ENCODE measurements at regions not wholly inside any gene's neighbourhood (a gene's known extent, or its start where the extent isn't known, plus 50 kb on each side); places are given as distances from the start of the nearest gene placed in this dataset.
A peak's percentile ranks its signal among the peaks of the same experiment; 100 is the strongest.

GRCh38 chr10:118843647-118844265, 89.0 kb upstream of the CACUL1 start:
- no CpG with 5 or more reads among the region's 7 CpGs for WGBS (ENCODE audit: extremely low coverage, insufficient coverage, insufficient read length)
- no peaks in the 10 kb centered on the region for H3K79me2 ChIP-seq (ENCODE audit: control insufficient read depth, insufficient read depth, low read length, poor library complexity)
- H2BK12ac ChIP-seq (ENCODE audit: low read length): no peak overlapping the region
- no peak overlapping the region for H3K27ac ChIP-seq (ENCODE audit: low read depth, low read length)
- H3K36me3 ChIP-seq (ENCODE audit: control insufficient read depth in 1 of 2, insufficient read depth in 2 of 2, low read length in 2 of 2): no peaks in the 10 kb centered on the region
- H3K23ac ChIP-seq (ENCODE audit: low read length): no peak overlapping the region
- H4K91ac ChIP-seq (ENCODE audit: low read depth, low read length): no peak overlapping the region
- H3K27me3 ChIP-seq (ENCODE audit: insufficient read depth, low read length): no peaks in the 10 kb centered on the region
- no peak overlapping the region for H2BK120ac ChIP-seq (ENCODE audit: insufficient read depth, low read length, poor library complexity)
- H2AK5ac ChIP-seq (ENCODE audit: low read length): no peak overlapping the region
- H3K4me2 ChIP-seq (ENCODE audit: low read length): no peak overlapping the region
- no peaks in the 10 kb centered on the region for H3K4me1 ChIP-seq (ENCODE audit: control insufficient read depth in 1 of 2, insufficient read depth in 2 of 2, low read length in 2 of 2)
- H4K8ac ChIP-seq (ENCODE audit: low read depth, low read length): no peak overlapping the region
- no peaks in the 10 kb centered on the region for H3K79me1 ChIP-seq (ENCODE audit: low read length)
- H3K9me3 ChIP-seq (ENCODE audit: insufficient read depth, low read depth, low read length): peaks cover 4% of the 10 kb centered on the region
- no peak for DNase-seq
- H2BK5ac ChIP-seq (ENCODE audit: low read depth, low read length, poor library complexity): no peak overlapping the region
- no peak overlapping the region for H3K9ac ChIP-seq (ENCODE audit: low read length)
- H3K14ac ChIP-seq (ENCODE audit: low read length): no peak overlapping the region
- peak overlapping the region; percentile 26 for H3K4me3 ChIP-seq (ENCODE audit: low read depth, low read length)
- H2AFZ ChIP-seq (ENCODE audit: insufficient read depth, low read length, poor library complexity): no peak overlapping the region
- no peak overlapping the region for H4K12ac ChIP-seq (ENCODE audit: low read depth, low read length)
- no peak overlapping the region for H3K4ac ChIP-seq (ENCODE audit: low read depth, low read length)
- no peak overlapping the region for H3K18ac ChIP-seq (ENCODE audit: low read length)

DNA sequence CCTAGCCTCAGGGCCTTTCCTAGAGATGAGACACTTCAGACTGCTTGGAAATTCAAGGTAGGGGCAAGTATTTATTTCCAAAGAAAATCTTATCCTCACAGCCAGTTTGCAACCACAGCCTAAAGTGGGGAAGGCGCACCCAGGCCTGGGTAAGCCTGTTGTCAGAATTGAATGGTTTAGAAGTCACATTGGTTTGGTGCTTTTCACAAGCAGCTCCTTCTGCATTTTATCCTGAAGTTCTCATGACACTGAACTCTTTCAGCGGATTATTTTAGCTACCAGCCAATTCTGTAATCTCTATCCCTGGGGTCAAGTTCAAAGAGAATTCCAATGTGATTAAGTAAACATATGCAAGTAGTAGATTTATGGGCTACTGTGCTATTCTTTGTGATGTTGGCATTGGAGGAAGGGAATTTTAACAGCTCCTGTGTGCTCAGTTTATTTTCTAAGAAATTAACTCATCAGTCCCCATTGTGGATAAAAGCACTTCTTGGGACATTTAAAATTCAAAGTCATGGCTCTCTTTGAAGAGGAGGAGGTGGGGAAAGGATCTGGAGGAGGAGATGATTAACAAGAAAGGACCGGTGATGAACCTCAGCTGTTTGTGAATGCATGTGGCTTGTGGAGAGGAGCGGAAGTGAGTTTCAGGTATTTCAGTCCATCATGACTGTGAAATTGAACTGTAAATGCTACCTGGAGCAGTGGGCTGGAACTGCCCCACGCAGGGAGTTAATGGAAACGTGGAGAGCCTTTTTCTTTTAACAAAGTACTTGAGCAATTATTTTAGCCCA, 90.2 kb upstream of the CACUL1 start:
- Histone ChIP-seq H3K4ac (ENCODE audit: low read depth, low read length) (no peak overlapping the region), H3K36me3 (ENCODE audit: control insufficient read depth in 1 of 2, insufficient read depth in 2 of 2, low read length in 2 of 2) (no peaks in the 10 kb centered on the region), H3K18ac (ENCODE audit: low read length) (no peak overlapping the region), H4K12ac (ENCODE audit: low read depth, low read length) (no peak overlapping the region), H3K4me1 (ENCODE audit: control insufficient read depth in 1 of 2, insufficient read depth in 2 of 2, low read length in 2 of 2) (no peaks in the 10 kb centered on the region), H4K8ac (ENCODE audit: low read depth, low read length) (no peak overlapping the region), H3K79me2 (ENCODE audit: control insufficient read depth, insufficient read depth, low read length, poor library complexity) (no peaks in the 10 kb centered on the region), H3K23ac (ENCODE audit: low read length) (no peak overlapping the region), H3K4me2 (ENCODE audit: low read length) (no peak overlapping the region), H2BK12ac (ENCODE audit: low read length) (no peak overlapping the region), H4K91ac (ENCODE audit: low read depth, low read length) (no peak overlapping the region), H3K79me1 (ENCODE audit: low read length) (no peaks in the 10 kb centered on the region), H2AFZ (ENCODE audit: insufficient read depth, low read length, poor library complexity) (no peak overlapping the region), H3K27ac (ENCODE audit: low read depth, low read length) (no peak overlapping the region), H3K27me3 (ENCODE audit: insufficient read depth, low read length) (no peaks in the 10 kb centered on the region), H3K4me3 (ENCODE audit: low read depth, low read length) (no peak overlapping the region), H3K9ac (ENCODE audit: low read length) (no peak overlapping the region), H2BK5ac (ENCODE audit: low read depth, low read length, poor library complexity) (no peak overlapping the region), H3K14ac (ENCODE audit: low read length) (no peak overlapping the region), H2BK120ac (ENCODE audit: insufficient read depth, low read length, poor library complexity) (no peak overlapping the region), H3K9me3 (ENCODE audit: insufficient read depth, low read depth, low read length) (peaks cover 4% of the 10 kb centered on the region), H2AK5ac (ENCODE audit: low read length) (no peak overlapping the region)
- no CpG with 5 or more reads among the region's 6 CpGs for WGBS (ENCODE audit: extremely low coverage, insufficient coverage, insufficient read length)
- DNase-seq: no peak

- H3K23ac ChIP-seq (ENCODE audit: low read length): no peak overlapping the region
- H4K12ac ChIP-seq (ENCODE audit: low read depth, low read length): no peak overlapping the region
- no peak overlapping the region for H3K18ac ChIP-seq (ENCODE audit: low read length)
- no peak overlapping the region for H4K91ac ChIP-seq (ENCODE audit: low read depth, low read length)
- H3K4me1 ChIP-seq (ENCODE audit: control insufficient read depth in 1 of 2, insufficient read depth in 2 of 2, low read length in 2 of 2): no peaks in the 10 kb centered on the region
- H3K27me3 ChIP-seq (ENCODE audit: insufficient read depth, low read length): no peaks in the 10 kb centered on the region
- no peak overlapping the region for H2BK12ac ChIP-seq (ENCODE audit: low read length)
- no peaks in the 10 kb centered on the region for H3K36me3 ChIP-seq (ENCODE audit: control insufficient read depth in 1 of 2, insufficient read depth in 2 of 2, low read length in 2 of 2)
- H3K4ac ChIP-seq (ENCODE audit: low read depth, low read length): no peak overlapping the region
- no peak overlapping the region for H3K14ac ChIP-seq (ENCODE audit: low read length)
- H2BK5ac ChIP-seq (ENCODE audit: low read depth, low read length, poor library complexity): no peak overlapping the region
- H3K79me2 ChIP-seq (ENCODE audit: control insufficient read depth, insufficient read depth, low read length, poor library complexity): no peaks in the 10 kb centered on the region
- H3K4me3 ChIP-seq (ENCODE audit: low read depth, low read length): no peak overlapping the region
- H3K9me3 ChIP-seq (ENCODE audit: insufficient read depth, low read depth, low read length): peaks cover 4% of the 10 kb centered on the region
- no peak overlapping the region for H3K9ac ChIP-seq (ENCODE audit: low read length)
- H3K79me1 ChIP-seq (ENCODE audit: low read length): no peaks in the 10 kb centered on the region
- no peak overlapping the region for H2BK120ac ChIP-seq (ENCODE audit: insufficient read depth, low read length, poor library complexity)
- no peak overlapping the region for H3K4me2 ChIP-seq (ENCODE audit: low read length)
- no peak overlapping the region for H3K27ac ChIP-seq (ENCODE audit: low read depth, low read length)
- DNase-seq: no peak
- no CpG with 5 or more reads among the region's 2 CpGs for WGBS (ENCODE audit: extremely low coverage, insufficient coverage, insufficient read length)
- H4K8ac ChIP-seq (ENCODE audit: low read depth, low read length): no peak overlapping the region
- no peak overlapping the region for H2AK5ac ChIP-seq (ENCODE audit: low read length)
- H2AFZ ChIP-seq (ENCODE audit: insufficient read depth, low read length, poor library complexity): no peak overlapping the region
Observed at GRCh38 chr10:118845776-118846175, 91.0 kb upstream of the CACUL1 start.

GRCh38 chr10:118850418-118851061, 95.8 kb upstream of the CACUL1 start:
- H2BK5ac ChIP-seq (ENCODE audit: low read depth, low read length, poor library complexity): no peak overlapping the region
- no peak overlapping the region for H2BK12ac ChIP-seq (ENCODE audit: low read length)
- H4K12ac ChIP-seq (ENCODE audit: low read depth, low read length): no peak overlapping the region
- H3K14ac ChIP-seq (ENCODE audit: low read length): no peak overlapping the region
- H3K79me2 ChIP-seq (ENCODE audit: control insufficient read depth, insufficient read depth, low read length, poor library complexity): no peaks in the 10 kb centered on the region
- H3K79me1 ChIP-seq (ENCODE audit: low read length): no peaks in the 10 kb centered on the region
- H3K27me3 ChIP-seq (ENCODE audit: insufficient read depth, low read length): no peaks in the 10 kb centered on the region
- no peak overlapping the region for H3K4me3 ChIP-seq (ENCODE audit: low read depth, low read length)
- H3K4me1 ChIP-seq (ENCODE audit: control insufficient read depth in 1 of 2, insufficient read depth in 2 of 2, low read length in 2 of 2): no peaks in the 10 kb centered on the region
- no CpG with 5 or more reads among the region's 3 CpGs for WGBS (ENCODE audit: extremely low coverage, insufficient coverage, insufficient read length)
- H3K4ac ChIP-seq (ENCODE audit: low read depth, low read length): no peak overlapping the region
- no peak overlapping the region for H3K23ac ChIP-seq (ENCODE audit: low read length)
- H4K8ac ChIP-seq (ENCODE audit: low read depth, low read length): no peak overlapping the region
- H3K27ac ChIP-seq (ENCODE audit: low read depth, low read length): no peak overlapping the region
- no peak overlapping the region for H3K9ac ChIP-seq (ENCODE audit: low read length)
- no peaks in the 10 kb centered on the region for H3K36me3 ChIP-seq (ENCODE audit: control insufficient read depth in 1 of 2, insufficient read depth in 2 of 2, low read length in 2 of 2)
- H3K4me2 ChIP-seq (ENCODE audit: low read length): no peak overlapping the region
- H4K91ac ChIP-seq (ENCODE audit: low read depth, low read length): no peak overlapping the region
- no peak overlapping the region for H2BK120ac ChIP-seq (ENCODE audit: insufficient read depth, low read length, poor library complexity)
- DNase-seq: peak; percentile 67 to 79
- H3K9me3 ChIP-seq (ENCODE audit: insufficient read depth, low read depth, low read length): no peaks in the 10 kb centered on the region
- H2AFZ ChIP-seq (ENCODE audit: insufficient read depth, low read length, poor library complexity): no peak overlapping the region
- no peak overlapping the region for H2AK5ac ChIP-seq (ENCODE audit: low read length)
- H3K18ac ChIP-seq (ENCODE audit: low read length): no peak overlapping the region

Measured in trophoblast cell (in vitro differentiated cells and primary cell).